GM19351 (cell line): ENCODE measurements at regions not wholly inside any gene's neighbourhood (a gene's known extent, or its start where the extent isn't known, plus 50 kb on each side); places are given as distances from the start of the nearest gene placed in this dataset.
"Not testable (repeated sequence)": the region's sequence is repeated elsewhere in the genome, so short reads cannot be mapped to it uniquely, and the experiment has no call there.

ENCODE experiments used
- ATAC-seq: cut with Tn5 transposase; IDR thresholded peaks from one replicate; pipeline ENCODE4 v1.9.1; 2021; ENCODE audit warnings: mild to moderate bottlenecking, moderate library complexity; ENCODE audit not compliant: unreplicated experiment

- ATAC-seq = no peak
These were observed 185.9 kb upstream of the SPHKAP start for GRCh38 chr2:228367356-228367755.

- no peak for ATAC-seq
These were observed 178.0 kb upstream of the SPHKAP start for GRCh38 chr2:228359473-228359872.

GRCh38 chr2:228355897-228356296, 174.4 kb upstream of the SPHKAP start:
- ATAC-seq = no peak

GRCh38 chr2:228352980-228353379, 171.5 kb upstream of the SPHKAP start:
- ATAC-seq = not testable (repeated sequence)

- ATAC-seq = no peak
These were observed 170.6 kb upstream of the SPHKAP start for GRCh38 chr2:228352048-228352447.

- no peak for ATAC-seq
These were observed 167.1 kb upstream of the SPHKAP start for GRCh38 chr2:228348516-228349064.

GRCh38 chr2:228344531-228344930, 163.0 kb upstream of the SPHKAP start:
- no peak for ATAC-seq

GRCh38 chr2:228339525-228339924, 158.0 kb upstream of the SPHKAP start:
- no peak for ATAC-seq

- no peak for ATAC-seq
These were observed 152.7 kb upstream of the SPHKAP start for GRCh38 chr2:228334180-228334579.

- ATAC-seq = no peak
These were observed 147.8 kb upstream of the SPHKAP start for GRCh38 chr2:228329282-228329681.

GRCh38 chr2:228321015-228321414, 139.5 kb upstream of the SPHKAP start:
- ATAC-seq = no peak

GRCh38 chr2:228318218-228318617, 136.7 kb upstream of the SPHKAP start:
- ATAC-seq = no peak

- no peak for ATAC-seq
These were observed 130.7 kb upstream of the SPHKAP start for GRCh38 chr2:228312172-228312571.

- no peak for ATAC-seq
These were observed 122.5 kb upstream of the SPHKAP start for GRCh38 chr2:228303960-228304359.

- peak; percentile 60 for ATAC-seq
These were observed 102.1 kb upstream of the SPHKAP start for GRCh38 chr2:228283491-228284171.

GRCh38 chr2:228282376-228282775, 100.9 kb upstream of the SPHKAP start:
- no peak for ATAC-seq

- no peak for ATAC-seq
These were observed 91.7 kb upstream of the SPHKAP start for GRCh38 chr2:228273159-228273558.

- ATAC-seq = no peak
These were observed 87.9 kb upstream of the SPHKAP start for GRCh38 chr2:228269351-228269750.

- ATAC-seq = no peak
These were observed 87.3 kb upstream of the SPHKAP start for GRCh38 chr2:228268756-228269155.

GRCh38 chr2:228268301-228268700, 86.8 kb upstream of the SPHKAP start:
- no peak for ATAC-seq

GRCh38 chr2:228263156-228263555, 81.7 kb upstream of the SPHKAP start:
- ATAC-seq = no peak

- ATAC-seq = no peak
These were observed 80.1 kb upstream of the SPHKAP start for GRCh38 chr2:228261546-228261945.

- no peak for ATAC-seq
These were observed 75.9 kb upstream of the SPHKAP start for GRCh38 chr2:228257379-228257778.
